Kidney epithelial cell (primary cell): ENCODE measurements at regions not wholly inside any gene's neighbourhood (a gene's known extent, or its start where the extent isn't known, plus 50 kb on each side); places are given as distances from the start of the nearest gene placed in this dataset.
"Not testable (repeated sequence)": the region's sequence is repeated elsewhere in the genome, so short reads cannot be mapped to it uniquely, and the experiment has no call there.

ENCODE experiments used
- DNase-seq: peaks from one replicate; pipeline ENCODE4 v3.0.0-alpha.2; 2010; ENCODE audit warnings: low read depth
- H3K27me3 ChIP-seq: 2 replicates; pipeline ENCODE4 v1.6.0; 2011; ENCODE audit warnings: low read length; ENCODE audit not compliant: control insufficient read depth, insufficient read depth
- H3K36me3 ChIP-seq: 2 replicates; pipeline ENCODE4 v1.5.1; 2011; ENCODE audit warnings: low read length; ENCODE audit not compliant: control insufficient read depth, insufficient read depth
- H3K4me3 ChIP-seq: 2 replicates; pipeline ENCODE4 v1.5.1; 2011; ENCODE audit warnings: low read depth, mild to moderate bottlenecking, control low read depth, low read length
- CTCF ChIP-seq: IDR thresholded peaks from 2 replicates; pipeline ENCODE4 v1.5.1; 2011; ENCODE audit warnings: mild to moderate bottlenecking, moderate library complexity, low read length, control low read depth, inconsistent platforms; ENCODE audit not compliant: insufficient read depth, poor library complexity, severe bottlenecking

- TF ChIP-seq CTCF = no peak
- Histone ChIP-seq H3K36me3 (no peaks in the 10 kb centered on the region), H3K4me3 (no peak overlapping the region), H3K27me3 (peaks cover 6% of the 10 kb centered on the region)
- no peak for DNase-seq
Observed at GRCh38 chr11:44472916-44473315, 92.5 kb upstream of the CD82 start.

GRCh38 chr11:44474702-44475101 lies 90.8 kb upstream of the CD82 start:
- peaks cover 6% of the 10 kb centered on the region for H3K27me3 ChIP-seq

GRCh38 chr11:44475114-44475686 lies 90.3 kb upstream of the CD82 start:
- Histone ChIP-seq H3K36me3 (no peaks in the 10 kb centered on the region), H3K4me3 (no peak overlapping the region), H3K27me3 (peaks cover 6% of the 10 kb centered on the region)
- no peak for TF ChIP-seq CTCF
- no peak for DNase-seq

More at GRCh38 chr11:44474702-44475101, 90.8 kb upstream of the CD82 start:
- H3K36me3 ChIP-seq = no peaks in the 10 kb centered on the region
- DNase-seq = no peak
- no peak for TF ChIP-seq CTCF
- H3K4me3 ChIP-seq = no peak overlapping the region

GRCh38 chr11:44482338-44482737 lies 83.1 kb upstream of the CD82 start:
- not testable (repeated sequence) for H3K36me3 ChIP-seq, DNase-seq, H3K27me3 ChIP-seq, H3K4me3 ChIP-seq

GRCh38 chr11:44483919-44484610 lies 81.4 kb upstream of the CD82 start:
- Histone ChIP-seq H3K4me3 (no peak overlapping the region), H3K36me3 (no peaks in the 10 kb centered on the region), H3K27me3 (no peaks in the 10 kb centered on the region)
- DNase-seq = no peak
- TF ChIP-seq CTCF = peak; percentile 20

GRCh38 chr11:44488165-44488965 lies 77.1 kb upstream of the CD82 start:
- no peak for TF ChIP-seq CTCF
- Histone ChIP-seq H3K36me3 (no peaks in the 10 kb centered on the region), H3K4me3 (no peak overlapping the region), H3K27me3 (no peaks in the 10 kb centered on the region)
- DNase-seq = no peak
